Muscle layer of duodenum (tissue), 2 donors: ENCODE measurements at regions not wholly inside any gene's neighbourhood (a gene's known extent, or its start where the extent isn't known, plus 50 kb on each side); places are given as distances from the start of the nearest gene placed in this dataset.

Source experiments
- H3K27ac ChIP-seq: one replicate; pipeline ENCODE4 v1.7.0; 2013; ENCODE audit warnings: mild to moderate bottlenecking, low read length
- H3K27me3 ChIP-seq: one replicate; pipeline ENCODE4 v1.7.0; 2013; ENCODE audit warnings: low read depth, mild to moderate bottlenecking, control low read depth, low read length
- H3K36me3 ChIP-seq, 2 donors: one replicate each; pipeline ENCODE4 v1.7.0; 2013; ENCODE audit warnings: low read length in 2 of 2, control low read depth in 1 of 2, mild to moderate bottlenecking in 1 of 2; ENCODE audit not compliant: insufficient read depth in 2 of 2, control insufficient read depth in 1 of 2
- H3K4me1 ChIP-seq, 2 donors: one replicate each; pipeline ENCODE4 v1.7.0; 2013; ENCODE audit warnings: low read length in 2 of 2, mild to moderate bottlenecking in 2 of 2, control low read depth in 1 of 2, moderate library complexity in 1 of 2; ENCODE audit not compliant: insufficient read depth in 2 of 2, control insufficient read depth in 1 of 2
- H3K4me3 ChIP-seq, 2 donors: one replicate each; pipeline ENCODE4 v1.7.0; 2013; ENCODE audit warnings: low read length in 2 of 2, low read depth in 1 of 2, mild to moderate bottlenecking in 1 of 2
- H3K9me3 ChIP-seq, 2 donors: one replicate each; pipeline ENCODE4 v1.7.0; 2013; ENCODE audit warnings: low read length in 2 of 2, control low read depth in 1 of 2, mild to moderate bottlenecking in 1 of 2; ENCODE audit not compliant: control insufficient read depth in 1 of 2
- donor health status: healthy.

GRCh38 chr6:19268718-19269117, 568.5 kb upstream of the ID4 start:
- Histone ChIP-seq H3K4me1 (no peaks in the 10 kb centered on the region), H3K9me3 (peaks cover 0 to 14% of the 10 kb centered on the region in 2 donors), H3K4me3 (no peak overlapping the region), H3K36me3 (no peaks in the 10 kb centered on the region), H3K27me3 (no peaks in the 10 kb centered on the region), H3K27ac (no peak overlapping the region)

GRCh38 chr6:19269341-19269898, 567.8 kb upstream of the ID4 start:
- Histone ChIP-seq H3K27ac (no peak overlapping the region), H3K4me1 (no peaks in the 10 kb centered on the region), H3K9me3 (peaks cover 0 to 14% of the 10 kb centered on the region in 2 donors), H3K27me3 (no peaks in the 10 kb centered on the region), H3K4me3 (no peak overlapping the region), H3K36me3 (no peaks in the 10 kb centered on the region)

- no peak overlapping the region for H3K27ac ChIP-seq
- H3K9me3 ChIP-seq = peaks cover 0 to 14% of the 10 kb centered on the region in 2 donors
- H3K36me3 ChIP-seq = no peaks in the 10 kb centered on the region
- H3K27me3 ChIP-seq = no peaks in the 10 kb centered on the region
- no peak overlapping the region for H3K4me3 ChIP-seq
- no peaks in the 10 kb centered on the region for H3K4me1 ChIP-seq
These were observed 566.6 kb upstream of the ID4 start for GRCh38 chr6:19270616-19271015.

- H3K27ac ChIP-seq = no peak overlapping the region
- no peaks in the 10 kb centered on the region for H3K36me3 ChIP-seq
- H3K4me3 ChIP-seq = no peak overlapping the region
- H3K9me3 ChIP-seq = no peaks in the 10 kb centered on the region
- no peaks in the 10 kb centered on the region for H3K4me1 ChIP-seq
- H3K27me3 ChIP-seq = no peaks in the 10 kb centered on the region
These were observed 557.9 kb upstream of the ID4 start for GRCh38 chr6:19279273-19279684.

GRCh38 chr6:19287928-19288327, 549.2 kb upstream of the ID4 start:
- Histone ChIP-seq H3K27ac (no peak overlapping the region), H3K4me3 (no peak overlapping the region), H3K9me3 (no peaks in the 10 kb centered on the region), H3K4me1 (no peaks in the 10 kb centered on the region), H3K36me3 (no peaks in the 10 kb centered on the region), H3K27me3 (no peaks in the 10 kb centered on the region)

GRCh38 chr6:19289457-19289856, 547.7 kb upstream of the ID4 start:
- no peaks in the 10 kb centered on the region for H3K36me3 ChIP-seq
- no peaks in the 10 kb centered on the region for H3K27me3 ChIP-seq
- no peak overlapping the region for H3K27ac ChIP-seq
- H3K9me3 ChIP-seq = no peaks in the 10 kb centered on the region
- H3K4me3 ChIP-seq = no peak overlapping the region
- H3K4me1 ChIP-seq = no peaks in the 10 kb centered on the region

- no peaks in the 10 kb centered on the region for H3K9me3 ChIP-seq
- no peaks in the 10 kb centered on the region for H3K36me3 ChIP-seq
- H3K27me3 ChIP-seq = no peaks in the 10 kb centered on the region
- peaks cover 0 to 7% of the 10 kb centered on the region in 2 donors for H3K4me1 ChIP-seq
- no peak overlapping the region for H3K4me3 ChIP-seq
- no peak overlapping the region for H3K27ac ChIP-seq
These were observed 539.3 kb upstream of the ID4 start for GRCh38 chr6:19297880-19298279.

- no peaks in the 10 kb centered on the region for H3K9me3 ChIP-seq
- H3K36me3 ChIP-seq = no peaks in the 10 kb centered on the region
- H3K4me3 ChIP-seq = no peak overlapping the region
- peaks cover 0 to 11% of the 10 kb centered on the region in 2 donors for H3K4me1 ChIP-seq
- H3K27me3 ChIP-seq = no peaks in the 10 kb centered on the region
- no peak overlapping the region for H3K27ac ChIP-seq
These were observed 538.7 kb upstream of the ID4 start for GRCh38 chr6:19298421-19298820.

GRCh38 chr6:19299129-19299528, 538.0 kb upstream of the ID4 start:
- Histone ChIP-seq H3K27me3 (no peaks in the 10 kb centered on the region), H3K9me3 (no peaks in the 10 kb centered on the region), H3K36me3 (no peaks in the 10 kb centered on the region), H3K4me1 (peaks cover 0 to 11% of the 10 kb centered on the region in 2 donors), H3K27ac (no peak overlapping the region), H3K4me3 (no peak overlapping the region)

- Histone ChIP-seq H3K4me1 (peaks cover 0 to 11% of the 10 kb centered on the region in 2 donors), H3K27me3 (no peaks in the 10 kb centered on the region), H3K4me3 (no peak overlapping the region), H3K36me3 (no peaks in the 10 kb centered on the region), H3K9me3 (no peaks in the 10 kb centered on the region), H3K27ac (no peak overlapping the region)
These were observed 535.2 kb upstream of the ID4 start for GRCh38 chr6:19301980-19302379.

GRCh38 chr6:19303383-19303782, 533.8 kb upstream of the ID4 start:
- peak overlapping the region in 1 of 2 donors; percentile 13 for H3K4me3 ChIP-seq

GRCh38 chr6:19309661-19310060, 527.5 kb upstream of the ID4 start:
- Histone ChIP-seq H3K9me3 (peaks cover 0 to 2% of the 10 kb centered on the region in 2 donors), H3K4me1 (no peaks in the 10 kb centered on the region), H3K36me3 (no peaks in the 10 kb centered on the region), H3K27me3 (no peaks in the 10 kb centered on the region), H3K4me3 (no peak overlapping the region), H3K27ac (no peak overlapping the region)

More at GRCh38 chr6:19303383-19303782, 533.8 kb upstream of the ID4 start:
- H3K27ac ChIP-seq = peak overlapping the region; percentile 68
- peaks cover 0 to 6% of the 10 kb centered on the region in 2 donors for H3K4me1 ChIP-seq
- H3K36me3 ChIP-seq = no peaks in the 10 kb centered on the region
- no peaks in the 10 kb centered on the region for H3K9me3 ChIP-seq
- no peaks in the 10 kb centered on the region for H3K27me3 ChIP-seq
